IMR-90 (cell line): ENCODE measurements at regions not wholly inside any gene's neighbourhood (a gene's known extent, or its start where the extent isn't known, plus 50 kb on each side); places are given as distances from the start of the nearest gene placed in this dataset.

Source experiments
- BHLHE40 ChIP-seq: fragments of 150-350 bp; IDR thresholded peaks from 2 replicates; pipeline ENCODE4 v1.6.1; 2016; ENCODE audit warnings: mild to moderate bottlenecking, low read depth, low read length
- CEBPB ChIP-seq: IDR thresholded peaks from 2 replicates; pipeline ENCODE4 v1.6.1; 2012; ENCODE audit warnings: low read depth, low read length, improper control_type of control experiment
- CTCF ChIP-seq: conservative IDR thresholded peaks from 2 replicates; pipeline ENCODE4 v1.5.1; 2012; ENCODE audit warnings: mild to moderate bottlenecking, low read depth, low read length, improper control_type of control experiment
- FOS ChIP-seq: fragments of 150-350 bp; IDR thresholded peaks from 2 replicates; pipeline ENCODE4 v1.6.1; 2016; ENCODE audit warnings: low read depth, low read length
- MAFK ChIP-seq: IDR thresholded peaks from 2 replicates; pipeline ENCODE4 v1.6.1; 2012; ENCODE audit warnings: low read depth, low read length, improper control_type of control experiment
- NFE2L2 ChIP-seq: fragments of 150-350 bp; IDR thresholded peaks from 2 replicates; pipeline ENCODE4 v1.6.1; 2016; ENCODE audit warnings: low read depth, mild to moderate bottlenecking, low read length
- POLR2A ChIP-seq: IDR thresholded peaks from 2 replicates; pipeline ENCODE4 v1.6.1; 2012; ENCODE audit warnings: mild to moderate bottlenecking, low read depth, low read length
- RAD21 ChIP-seq: IDR thresholded peaks from 2 replicates; pipeline ENCODE4 v1.6.1; 2012; ENCODE audit warnings: low read length, improper control_type of control experiment
- RCOR1 ChIP-seq: IDR thresholded peaks from 2 replicates; pipeline ENCODE4 v1.6.1; 2012; ENCODE audit warnings: mild to moderate bottlenecking, low read length, improper control_type of control experiment; ENCODE audit not compliant: insufficient replicate concordance
- RFX5 ChIP-seq: IDR thresholded peaks from 2 replicates; pipeline ENCODE4 v1.8.0; 2012; ENCODE audit warnings: low read depth, mild to moderate bottlenecking, low read length, moderate library complexity
- SMC3 ChIP-seq: fragments of 150-350 bp; IDR thresholded peaks from 2 replicates; pipeline ENCODE4 v1.6.1; 2016; ENCODE audit warnings: low read depth, mild to moderate bottlenecking, antibody characterized with exemption, low read length, moderate library complexity
- USF2 ChIP-seq: fragments of 150-350 bp; IDR thresholded peaks from 2 replicates; pipeline ENCODE4 v1.6.1; 2017; ENCODE audit warnings: mild to moderate bottlenecking, antibody characterized with exemption, low read length, low read depth

DNA sequence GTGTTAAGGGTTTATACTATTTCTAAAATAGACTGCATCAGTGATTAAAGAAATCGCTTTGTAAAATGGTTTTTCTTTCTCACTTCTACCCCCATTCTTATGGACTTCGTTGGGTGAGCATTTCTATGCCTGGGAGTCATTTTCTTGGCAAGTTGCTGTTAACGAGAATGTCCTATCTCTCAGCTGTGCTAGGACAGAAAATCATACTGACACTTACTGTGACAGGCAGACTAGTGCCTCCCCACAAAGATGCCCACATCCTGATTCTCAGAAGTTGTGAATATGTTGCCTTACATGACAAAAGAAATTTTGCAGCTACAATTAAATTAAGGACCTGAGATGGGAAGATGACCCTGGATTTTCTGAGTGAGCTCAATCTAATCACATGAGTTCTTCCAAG lies 65.1 kb upstream of the NMUR2 start:
- TF ChIP-seq CTCF (no peak), USF2 (no peak), SMC3 (no peak), BHLHE40 (no peak), POLR2A (no peak), RAD21 (no peak), NFE2L2 (no peak), RFX5 (no peak), MAFK (no peak), RCOR1 (no peak), FOS (no peak), CEBPB (no peak)
